ENCODE measurements at regions not wholly inside any gene's neighbourhood (a gene's known extent, or its start where the extent isn't known, plus 50 kb on each side); places are given as distances from the start of the nearest gene placed in this dataset.

GRCh38 chr5:89946916-89947315 is 462.6 kb downstream of the CETN3 start:
- no peak overlapping the region for H2AFZ ChIP-seq
- no peaks in the 10 kb centered on the region for H3K27me3 ChIP-seq (ENCODE audit: control insufficient read depth, insufficient read depth, low read length)
- no peaks in the 10 kb centered on the region for H3K4me1 ChIP-seq
- no peak overlapping the region for H3K27ac ChIP-seq
- H3K9me3 ChIP-seq (ENCODE audit: control insufficient read depth, low read length), result no peaks in the 10 kb centered on the region
- no peaks in the 10 kb centered on the region for H3K36me3 ChIP-seq (ENCODE audit: control insufficient read depth, insufficient read depth, low read length)
- no peak overlapping the region for H3K4me3 ChIP-seq (ENCODE audit: low read depth, low read length)
- TF ChIP-seq, protein P1, sequence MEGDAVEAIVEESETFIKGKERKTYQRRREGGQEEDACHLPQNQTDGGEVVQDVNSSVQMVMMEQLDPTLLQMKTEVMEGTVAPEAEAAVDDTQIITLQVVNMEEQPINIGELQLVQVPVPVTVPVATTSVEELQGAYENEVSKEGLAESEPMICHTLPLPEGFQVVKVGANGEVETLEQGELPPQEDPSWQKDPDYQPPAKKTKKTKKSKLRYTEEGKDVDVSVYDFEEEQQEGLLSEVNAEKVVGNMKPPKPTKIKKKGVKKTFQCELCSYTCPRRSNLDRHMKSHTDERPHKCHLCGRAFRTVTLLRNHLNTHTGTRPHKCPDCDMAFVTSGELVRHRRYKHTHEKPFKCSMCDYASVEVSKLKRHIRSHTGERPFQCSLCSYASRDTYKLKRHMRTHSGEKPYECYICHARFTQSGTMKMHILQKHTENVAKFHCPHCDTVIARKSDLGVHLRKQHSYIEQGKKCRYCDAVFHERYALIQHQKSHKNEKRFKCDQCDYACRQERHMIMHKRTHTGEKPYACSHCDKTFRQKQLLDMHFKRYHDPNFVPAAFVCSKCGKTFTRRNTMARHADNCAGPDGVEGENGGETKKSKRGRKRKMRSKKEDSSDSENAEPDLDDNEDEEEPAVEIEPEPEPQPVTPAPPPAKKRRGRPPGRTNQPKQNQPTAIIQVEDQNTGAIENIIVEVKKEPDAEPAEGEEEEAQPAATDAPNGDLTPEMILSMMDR (IDR thresholded peaks at IDR 0.05), result no peak
- H3K79me2 ChIP-seq, result no peaks in the 10 kb centered on the region
- H3K9ac ChIP-seq, result no peak overlapping the region
- no peak overlapping the region for H3K4me2 ChIP-seq (ENCODE audit: low read length)

GRCh38 chr5:89946508-89946907 is 463.0 kb downstream of the CETN3 start:
- H3K36me3 ChIP-seq (ENCODE audit: control insufficient read depth, insufficient read depth, low read length), result no peaks in the 10 kb centered on the region
- H3K4me2 ChIP-seq (ENCODE audit: low read length), result no peak overlapping the region
- H3K79me2 ChIP-seq, result no peaks in the 10 kb centered on the region
- H3K27ac ChIP-seq, result no peak overlapping the region
- no peak overlapping the region for H3K9ac ChIP-seq
- no peak overlapping the region for H2AFZ ChIP-seq
- no peaks in the 10 kb centered on the region for H3K9me3 ChIP-seq (ENCODE audit: control insufficient read depth, low read length)
- H3K4me3 ChIP-seq (ENCODE audit: low read depth, low read length), result no peak overlapping the region
- TF ChIP-seq, protein P1 (IDR thresholded peaks at IDR 0.05), result no peak
- H3K4me1 ChIP-seq, result no peaks in the 10 kb centered on the region
- no peaks in the 10 kb centered on the region for H3K27me3 ChIP-seq (ENCODE audit: control insufficient read depth, insufficient read depth, low read length)

- no peak overlapping the region for H3K27ac ChIP-seq
- TF ChIP-seq, protein P1 (IDR thresholded peaks at IDR 0.05), result no peak
- no peaks in the 10 kb centered on the region for H3K4me1 ChIP-seq
- no peak overlapping the region for H2AFZ ChIP-seq
- no peaks in the 10 kb centered on the region for H3K79me2 ChIP-seq
- no peak overlapping the region for H3K4me3 ChIP-seq (ENCODE audit: low read depth, low read length)
- H3K9me3 ChIP-seq (ENCODE audit: control insufficient read depth, low read length), result no peaks in the 10 kb centered on the region
- no peaks in the 10 kb centered on the region for H3K36me3 ChIP-seq (ENCODE audit: control insufficient read depth, insufficient read depth, low read length)
- H3K9ac ChIP-seq, result no peak overlapping the region
- no peaks in the 10 kb centered on the region for H3K27me3 ChIP-seq (ENCODE audit: control insufficient read depth, insufficient read depth, low read length)
- H3K4me2 ChIP-seq (ENCODE audit: low read length), result no peak overlapping the region
Observed at GRCh38 chr5:89942171-89942570, 467.4 kb downstream of the CETN3 start.

- TF ChIP-seq, protein P1 (IDR thresholded peaks at IDR 0.05), result no peak
Observed at GRCh38 chr5:89936576-89936975, 473.0 kb downstream of the CETN3 start.

DNA sequence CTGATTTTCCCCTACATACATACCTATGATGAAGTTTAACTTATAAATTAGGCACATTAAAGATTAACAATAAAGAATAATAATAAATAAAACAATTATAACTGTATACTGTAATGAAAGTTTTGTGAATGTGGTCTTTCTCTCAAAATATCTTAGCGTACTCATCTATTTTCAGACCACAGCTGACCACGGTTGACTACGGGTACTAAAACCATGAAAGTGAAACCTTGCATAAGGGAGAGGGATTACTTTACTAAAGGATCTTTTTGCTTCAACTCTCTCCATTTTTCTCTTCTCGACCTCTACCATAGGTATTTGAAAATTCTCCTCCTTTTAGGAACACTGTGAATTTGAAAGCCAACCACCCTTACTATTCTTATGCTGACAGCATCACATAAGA is 475.5 kb downstream of the CETN3 start:
- Histone ChIP-seq H3K27ac (no peak overlapping the region), H3K4me3 (ENCODE audit: low read depth, low read length) (no peak overlapping the region), H3K4me1 (no peaks in the 10 kb centered on the region), H2AFZ (no peak overlapping the region), H3K9ac (no peak overlapping the region), H3K36me3 (ENCODE audit: control insufficient read depth, insufficient read depth, low read length) (no peaks in the 10 kb centered on the region), H3K27me3 (ENCODE audit: control insufficient read depth, insufficient read depth, low read length) (no peaks in the 10 kb centered on the region), H3K4me2 (ENCODE audit: low read length) (no peak overlapping the region), H3K9me3 (ENCODE audit: control insufficient read depth, low read length) (no peaks in the 10 kb centered on the region), H3K79me2 (no peaks in the 10 kb centered on the region)
- TF ChIP-seq, protein P1 (IDR thresholded peaks at IDR 0.05), result no peak

More at GRCh38 chr5:89936576-89936975, 473.0 kb downstream of the CETN3 start:
- Histone ChIP-seq H3K4me1 (no peaks in the 10 kb centered on the region), H3K4me3 (ENCODE audit: low read depth, low read length) (no peak overlapping the region), H3K27ac (no peak overlapping the region), H3K27me3 (ENCODE audit: control insufficient read depth, insufficient read depth, low read length) (no peaks in the 10 kb centered on the region), H3K79me2 (no peaks in the 10 kb centered on the region), H2AFZ (no peak overlapping the region), H3K9me3 (ENCODE audit: control insufficient read depth, low read length) (no peaks in the 10 kb centered on the region), H3K36me3 (ENCODE audit: control insufficient read depth, insufficient read depth, low read length) (no peaks in the 10 kb centered on the region), H3K4me2 (ENCODE audit: low read length) (no peak overlapping the region), H3K9ac (no peak overlapping the region)

All from parathyroid adenoma (tissue), 2 donors.